Prostate gland (tissue), 2 donors: ENCODE measurements at regions not wholly inside any gene's neighbourhood (a gene's known extent, or its start where the extent isn't known, plus 50 kb on each side); places are given as distances from the start of the nearest gene placed in this dataset.

ENCODE experiments used
- DNase-seq: peaks from one replicate; pipeline ENCODE4 v3.0.0-alpha.2; 2019; ENCODE audit warnings: low spot score
- H3K27ac ChIP-seq, 2 donors: fragments of 200-600 bp; sonication (generic); 2 replicates each; pipeline ENCODE4 v1.5.1; 2017 to 2019
- H3K27me3 ChIP-seq: fragments of 200-600 bp; sonication (generic); replicated peaks from 2 replicates; pipeline ENCODE4 v1.5.1; 2019; ENCODE audit not compliant: insufficient read depth
- H3K36me3 ChIP-seq, 2 donors: fragments of 200-600 bp; sonication (generic); 1 replicate in 1 of 2; 2 replicates in 1 of 2; pipeline versions ENCODE4 v1.5.1 to v1.8.1; 2017 to 2019
- H3K4me1 ChIP-seq: fragments of 200-600 bp; sonication (generic); replicated peaks from 2 replicates; pipeline ENCODE4 v1.5.1; 2019
- H3K4me3 ChIP-seq, 2 donors: fragments of 200-600 bp; sonication (generic); 2 replicates each; pipeline ENCODE4 v1.5.1; 2017 to 2019
- H3K9me3 ChIP-seq: fragments of 200-600 bp; sonication (generic); 2 replicates; pipeline ENCODE4 v1.5.1; 2017
- CTCF ChIP-seq, 4 experiments: fragments of 200-600 bp in 2 of 4; fragments of 450-650 bp in 2 of 4; sonication (generic) in 2 of 4; IDR thresholded peaks; 1 replicate in 3 of 4; 2 replicates in 1 of 4; pipeline ENCODE4 v1.5.1; 2016 to 2019; ENCODE audit warnings: antibody characterized with exemption in 4 of 4, mild to moderate bottlenecking in 2 of 4, moderate library complexity in 2 of 4
- POLR2A ChIP-seq: fragments of 450-650 bp; IDR thresholded peaks from one replicate; pipeline ENCODE4 v1.6.1; 2016; ENCODE audit warnings: antibody characterized with exemption, mild to moderate bottlenecking
- POLR2AphosphoS5 ChIP-seq: sonication (generic); formaldehyde crosslinking; IDR thresholded peaks from one replicate; pipeline ENCODE4 v1.6.1; 2017; ENCODE audit warnings: antibody characterized with exemption
- whole genome bisulfite sequencing: methylation state at CpG from one replicate; pipeline ENCODE4 v1.1.5; 2018; 5-methylcytosine and 5-hydroxymethylcytosine counted together
- intact Hi-C: fragments of 100-400 bp; cut with DNase I; formaldehyde crosslinking; loops from one replicate; pipeline ENCODE4 v1.14.2; 2022

- Histone ChIP-seq H3K27ac (no peak overlapping the region), H3K36me3 (no peaks in the 10 kb centered on the region), H3K9me3 (no peaks in the 10 kb centered on the region), H3K4me3 (no peak overlapping the region), H3K27me3 (no peaks in the 10 kb centered on the region), H3K4me1 (no peaks in the 10 kb centered on the region)
- no peak for TF ChIP-seq POLR2A
- DNase-seq = no peak
- WGBS = 19% methylated on average over 4 of the region's 4 CpGs
- intact Hi-C loops = no loop called here
Observed at GRCh38 chr1:213519098-213519497, 468.1 kb downstream of the RPS6KC1 start.

- H3K4me1 ChIP-seq = no peaks in the 10 kb centered on the region
- H3K27me3 ChIP-seq = peaks cover 2% of the 10 kb centered on the region
- 89% methylated on average over 2 of the region's 2 CpGs for WGBS
- DNase-seq = no peak
- intact Hi-C loops = no loop called here
- no peaks in the 10 kb centered on the region for H3K36me3 ChIP-seq
- H3K27ac ChIP-seq = no peak overlapping the region
- TF ChIP-seq CTCF (IDR thresholded peaks at IDR 0.05) (no peak), POLR2AphosphoS5 (no peak), POLR2A (no peak)
- H3K9me3 ChIP-seq = no peaks in the 10 kb centered on the region
- H3K4me3 ChIP-seq = no peak overlapping the region
Observed at GRCh38 chr1:213521206-213521605, 466.6 kb upstream of the PROX1 start.

- Histone ChIP-seq H3K27me3 (peaks cover 2% of the 10 kb centered on the region), H3K27ac (no peak overlapping the region), H3K36me3 (no peaks in the 10 kb centered on the region), H3K4me3 (no peak overlapping the region), H3K9me3 (no peaks in the 10 kb centered on the region), H3K4me1 (no peaks in the 10 kb centered on the region)
- WGBS = 65% methylated on average over 10 of the region's 10 CpGs
- intact Hi-C loops = no loop called here
- no peak for TF ChIP-seq POLR2AphosphoS5
- no peak for TF ChIP-seq CTCF (IDR thresholded peaks at IDR 0.05)
- no peak for TF ChIP-seq POLR2A
- DNase-seq = no peak
Observed at GRCh38 chr1:213523781-213524398, 463.9 kb upstream of the PROX1 start.

- no peaks in the 10 kb centered on the region for H3K4me1 ChIP-seq
- H3K4me3 ChIP-seq = no peak overlapping the region
- no peak for DNase-seq
- no peak for TF ChIP-seq POLR2A
- no peak for TF ChIP-seq CTCF (IDR thresholded peaks at IDR 0.05)
- no peak for TF ChIP-seq POLR2AphosphoS5
- no peaks in the 10 kb centered on the region for H3K36me3 ChIP-seq
- intact Hi-C loops = no loop called here
- H3K27ac ChIP-seq = no peak overlapping the region
- peaks cover 2% of the 10 kb centered on the region for H3K27me3 ChIP-seq
- H3K9me3 ChIP-seq = no peaks in the 10 kb centered on the region
- WGBS = 87% methylated on average over 4 of the region's 4 CpGs
Observed at GRCh38 chr1:213526306-213526705, 461.5 kb upstream of the PROX1 start.

GRCh38 chr1:213530611-213531320 is 457.0 kb upstream of the PROX1 start:
- no peak for DNase-seq
- H3K27ac ChIP-seq = no peak overlapping the region
- TF ChIP-seq POLR2AphosphoS5 = no peak
- TF ChIP-seq POLR2A = no peak
- no peak for TF ChIP-seq CTCF (IDR thresholded peaks at IDR 0.05)
- no peaks in the 10 kb centered on the region for H3K36me3 ChIP-seq
- H3K4me1 ChIP-seq = no peaks in the 10 kb centered on the region
- 80% methylated on average over 4 of the region's 4 CpGs for WGBS
- H3K4me3 ChIP-seq = no peak overlapping the region
- H3K27me3 ChIP-seq = no peaks in the 10 kb centered on the region
- no peaks in the 10 kb centered on the region for H3K9me3 ChIP-seq
- intact Hi-C loops = no loop called here
